HCT116 (cell line): ENCODE measurements at regions not wholly inside any gene's neighbourhood (a gene's known extent, or its start where the extent isn't known, plus 50 kb on each side); places are given as distances from the start of the nearest gene placed in this dataset.

Experiments used
- ATAC-seq: fragments of 200-7000 bp; cut with Tn5 transposase; 2 replicates; pipeline ENCODE4 v1.9.1; 2020; ENCODE audit warnings: mild to moderate bottlenecking, moderate library complexity
- BruUV-seq: library from RNA; stranded (reverse); fragments of 400-500 nt; replicated peaks from 2 replicates; lab custom pipeline; 2021; lab: Mats Ljungman, UMichigan
- CTCF ChIA-PET: fragments of 300-600 bp; sonication (Branson Sonifier 250); formaldehyde crosslinking; loops from one replicate; lab custom pipeline; 2021; ENCODE audit warnings: antibody characterized with exemption; lab: Charles Lee
- POLR2A ChIA-PET: fragments of 300-600, 350-600 bp; sonication (Branson Sonifier 250); formaldehyde crosslinking; loops from one replicate; lab custom pipeline; 2021; ENCODE audit warnings: antibody characterized with exemption; lab: Charles Lee
- RAD21 ChIA-PET, 2 experiments: fragments of 300-600 bp; sonication (Branson Sonifier 250); formaldehyde crosslinking; loops; one replicate each; lab custom pipeline; 2023; ENCODE audit warnings: low total read pairs in 2 of 2; ENCODE audit not compliant: uncharacterized antibody in 2 of 2, unreplicated experiment in 2 of 2, low non-redundant PET in 1 of 2; lab: Charles Lee
- DNase-seq: peaks from one replicate; pipeline ENCODE4 v3.0.0-alpha.2; 2010; ENCODE audit warnings: low read depth, low spot score
- H2AFZ ChIP-seq: fragments of 200-600 bp; shearing (Covaris generic), sonication (generic); 2 replicates; pipeline ENCODE4 v1.6.1; 2017; ENCODE audit warnings: low read depth, mixed run types, mixed read lengths, antibody characterized with exemption, low read length; ENCODE audit not compliant: poor library complexity, severe bottlenecking
- H3K27ac ChIP-seq: 2 replicates; pipeline ENCODE4 v1.5.1; 2012; ENCODE audit warnings: low read depth, low read length
- H3K27me3 ChIP-seq: fragments of 200-600 bp; sonication (generic); 2 replicates; pipeline ENCODE4 v1.6.1; 2016; ENCODE audit warnings: mixed run types, low read length, mixed read lengths; ENCODE audit not compliant: insufficient read depth
- H3K36me3 ChIP-seq, 2 experiments: fragments of 200-500 bp in 1 of 2; fragments of 200-600 bp in 1 of 2; sonication (Bioruptor generic) in 1 of 2; sonication (generic) in 1 of 2; 2 replicates each; pipeline versions ENCODE4 v1.5.1 to v1.6.1; 2014 to 2016; ENCODE audit warnings: low read length in 2 of 2, inconsistent platforms in 1 of 2, mixed read lengths in 1 of 2, mixed run types in 1 of 2; ENCODE audit not compliant: insufficient read depth in 2 of 2, control insufficient read depth in 1 of 2
- H3K4me1 ChIP-seq, 2 experiments: fragments of 200-600 bp in 1 of 2; sonication (generic) in 1 of 2; 2 replicates each; pipeline versions ENCODE4 v1.5.1 to v1.6.1; 2012 to 2017; ENCODE audit warnings: low read length in 2 of 2, inconsistent platforms in 1 of 2, mild to moderate bottlenecking in 1 of 2, mixed read lengths in 1 of 2, mixed run types in 1 of 2, moderate library complexity in 1 of 2; ENCODE audit not compliant: insufficient read depth in 2 of 2, control insufficient read depth in 1 of 2
- H3K4me2 ChIP-seq: fragments of 200-600 bp; sonication (generic); 2 replicates; pipeline ENCODE4 v1.6.1; 2017; ENCODE audit warnings: mixed run types, low read length, mixed read lengths
- H3K4me3 ChIP-seq, 2 experiments: fragments of 200-600 bp in 1 of 2; sonication (generic) in 1 of 2; replicated peaks in 1 of 2; 2 replicates each; pipeline ENCODE4 v1.5.1; 2011 to 2016; ENCODE audit warnings: low read length in 2 of 2, control low read depth in 1 of 2, low read depth in 1 of 2, mild to moderate bottlenecking in 1 of 2, mixed read lengths in 1 of 2, mixed run types in 1 of 2
- H3K79me2 ChIP-seq: fragments of 200-600 bp; sonication (generic); 2 replicates; pipeline ENCODE4 v1.6.1; 2017; ENCODE audit warnings: mild to moderate bottlenecking, mixed run types, low read length, moderate library complexity, mixed read lengths; ENCODE audit not compliant: insufficient read depth
- H3K9ac ChIP-seq: fragments of 200-600 bp; sonication (generic); 2 replicates; pipeline ENCODE4 v1.6.1; 2016; ENCODE audit warnings: low read length, mixed read lengths
- H3K9me2 ChIP-seq: fragments of 200-600 bp; sonication (generic), shearing (Covaris generic); 2 replicates; pipeline ENCODE4 v1.6.1; 2017; ENCODE audit warnings: mixed run types, mild to moderate bottlenecking, moderate library complexity; ENCODE audit not compliant: insufficient read depth
- H3K9me3 ChIP-seq, 2 experiments: fragments of 200-500 bp in 1 of 2; fragments of 200-600 bp in 1 of 2; sonication (Bioruptor generic) in 1 of 2; sonication (generic) in 1 of 2; 2 replicates each; pipeline ENCODE4 v1.6.1; 2014 to 2017; ENCODE audit warnings: low read length in 2 of 2, mixed read lengths in 2 of 2, inconsistent platforms in 1 of 2, low read depth in 1 of 2, mild to moderate bottlenecking in 1 of 2, mixed run types in 1 of 2, moderate library complexity in 1 of 2; ENCODE audit not compliant: control insufficient read depth in 1 of 2, insufficient read depth in 1 of 2
- H4K20me1 ChIP-seq: fragments of 200-600 bp; sonication (generic), shearing (Covaris generic); 2 replicates; pipeline ENCODE4 v1.6.1; 2017; ENCODE audit warnings: mixed run types, mild to moderate bottlenecking, moderate library complexity; ENCODE audit not compliant: insufficient read depth
- ATF3 ChIP-seq: IDR thresholded peaks from 2 replicates; pipeline ENCODE4 v1.6.1; 2012
- CBX3 ChIP-seq: IDR thresholded peaks from 2 replicates; pipeline ENCODE4 v1.6.1; 2012; ENCODE audit warnings: low read depth
- CTCF ChIP-seq, 3 experiments: fragments of 200-600 bp in 1 of 3; sonication (generic) in 1 of 3; IDR thresholded peaks in 2 of 3; conservative IDR thresholded peaks in 1 of 3; 2 replicates each; pipeline ENCODE4 v1.5.1; 2012 to 2017; ENCODE audit warnings: low read depth in 2 of 3, low read length in 2 of 3, antibody characterized with exemption in 1 of 3, borderline replicate concordance in 1 of 3, control low read depth in 1 of 3, mild to moderate bottlenecking in 1 of 3, mixed read lengths in 1 of 3, mixed run types in 1 of 3, moderate library complexity in 1 of 3; ENCODE audit not compliant: insufficient read depth in 1 of 3
- EGR1 ChIP-seq: IDR thresholded peaks from 2 replicates; pipeline ENCODE4 v1.6.1; 2012; ENCODE audit warnings: low read depth
- ELF1 ChIP-seq: IDR thresholded peaks from 2 replicates; pipeline ENCODE4 v1.6.1; 2012; ENCODE audit warnings: low read depth, borderline replicate concordance
- EZH2 ChIP-seq: fragments of 200-600 bp; sonication (generic); IDR thresholded peaks from 2 replicates; pipeline ENCODE4 v1.6.1; 2017; ENCODE audit warnings: antibody characterized with exemption, mixed run types
- JUND ChIP-seq: IDR thresholded peaks from 2 replicates; pipeline ENCODE4 v1.6.1; 2012
- POLR2A ChIP-seq: IDR thresholded peaks from 2 replicates; pipeline ENCODE4 v1.7.0; 2011; ENCODE audit warnings: borderline replicate concordance; ENCODE audit not compliant: insufficient read depth, insufficient read length; ENCODE audit errors: extremely low read depth
- POLR2AphosphoS5 ChIP-seq: IDR thresholded peaks from 2 replicates; pipeline ENCODE4 v1.6.1; 2011; ENCODE audit warnings: mild to moderate bottlenecking, low read depth, low read length, moderate library complexity
- YY1 ChIP-seq: IDR thresholded peaks from 2 replicates; pipeline ENCODE4 v1.6.1; 2011; ENCODE audit warnings: low read length, low read depth, moderate library complexity, mild to moderate bottlenecking; ENCODE audit not compliant: insufficient replicate concordance; ENCODE audit errors: extremely low read depth
- ZBTB33 ChIP-seq: IDR thresholded peaks from 2 replicates; pipeline ENCODE4 v1.6.1; 2011; ENCODE audit warnings: mild to moderate bottlenecking, low read length, moderate library complexity; ENCODE audit not compliant: insufficient replicate concordance; ENCODE audit errors: extremely low read depth
- intact Hi-C: fragments of 100-400 bp; cut with micrococcal nuclease; formaldehyde crosslinking; loops from 2 replicates; pipeline ENCODE4 v1.10.0; 2022

GRCh38 chr5:93997562-93997961, 256.2 kb upstream of the POU5F2 start:
- H3K27me3 ChIP-seq: no peaks in the 10 kb centered on the region
- TF ChIP-seq JUND (no peak), ATF3 (no peak), CBX3 (no peak), POLR2AphosphoS5 (no peak), EGR1 (no peak), ELF1 (no peak), POLR2A (no peak), EZH2 (no peak), ZBTB33 (no peak), CTCF (IDR thresholded peaks at IDR 0.05 in 2 of 3, conservative IDR thresholded peaks at IDR 0.05 in 1 of 3; ENCODE audit: borderline replicate concordance in 1 of 3, insufficient read depth in 1 of 3, low read depth in 2 of 3, low read length in 2 of 3) (no peak), YY1 (no peak)
- CTCF ChIA-PET: no interaction called here
- no peak overlapping the region for H3K4me3 ChIP-seq
- no TSS peak for BruUV-seq
- H3K79me2 ChIP-seq: no peaks in the 10 kb centered on the region
- H3K9me2 ChIP-seq: no peaks in the 10 kb centered on the region
- POLR2A ChIA-PET: no interaction called here
- RAD21 ChIA-PET: no interaction called here
- H3K36me3 ChIP-seq: no peaks in the 10 kb centered on the region
- ATAC-seq: no peak
- H3K4me1 ChIP-seq: no peaks in the 10 kb centered on the region
- no peak overlapping the region for H3K4me2 ChIP-seq
- H2AFZ ChIP-seq: no peak overlapping the region
- H3K9ac ChIP-seq: no peak overlapping the region
- no peaks in the 10 kb centered on the region for H4K20me1 ChIP-seq
- intact Hi-C loops: no loop called here
- peaks cover 5 to 6% of the 10 kb centered on the region in 2 experiments; a peak in 1 of 4 replicates for H3K9me3 ChIP-seq
- no peak overlapping the region for H3K27ac ChIP-seq
- DNase-seq: no peak
